ENCODE measurements at regions not wholly inside any gene's neighbourhood (a gene's known extent, or its start where the extent isn't known, plus 50 kb on each side); places are given as distances from the start of the nearest gene placed in this dataset.

GRCh38 chr21:16570856-16571255 is 841.1 kb downstream of the USP25 start:
- peak; percentile 44 for DNase-seq (ENCODE audit: low read depth, low spot score)
- no peak for TF ChIP-seq CTCF (IDR thresholded peaks at IDR 0.05; ENCODE audit: low read depth, low read length)
- no peak overlapping the region for H3K4me3 ChIP-seq (ENCODE audit: low read depth, low read length)
- in situ Hi-C loops (cut with HindIII; ENCODE audit: low sequenced_read_pairs) = no loop called here

- TF ChIP-seq CTCF (IDR thresholded peaks at IDR 0.05; ENCODE audit: low read depth, low read length) = no peak
- in situ Hi-C loops (cut with HindIII; ENCODE audit: low sequenced_read_pairs) = no loop called here
- peak; percentile 27 for DNase-seq (ENCODE audit: low read depth, low spot score)
- H3K4me3 ChIP-seq (ENCODE audit: low read depth, low read length) = no peak overlapping the region
These were observed 841.8 kb downstream of the USP25 start for GRCh38 chr21:16571594-16571993.

GRCh38 chr21:16572032-16572431 is 842.2 kb downstream of the USP25 start:
- in situ Hi-C loops (cut with HindIII; ENCODE audit: low sequenced_read_pairs) = no loop called here
- peak; percentile 63 for DNase-seq (ENCODE audit: low read depth, low spot score)
- no peak overlapping the region for H3K4me3 ChIP-seq (ENCODE audit: low read depth, low read length)
- no peak for TF ChIP-seq CTCF (IDR thresholded peaks at IDR 0.05; ENCODE audit: low read depth, low read length)

- in situ Hi-C loops (cut with HindIII; ENCODE audit: low sequenced_read_pairs) = no loop called here
- no peak overlapping the region for H3K4me3 ChIP-seq (ENCODE audit: low read depth, low read length)
- peak; percentile 65 for DNase-seq (ENCODE audit: low read depth, low spot score)
- no peak for TF ChIP-seq CTCF (IDR thresholded peaks at IDR 0.05; ENCODE audit: low read depth, low read length)
These were observed 843.8 kb downstream of the USP25 start for GRCh38 chr21:16573578-16573977.

- in situ Hi-C loops (cut with HindIII; ENCODE audit: low sequenced_read_pairs) = no loop called here
- TF ChIP-seq CTCF (IDR thresholded peaks at IDR 0.05; ENCODE audit: low read depth, low read length) = no peak
These were observed 848.2 kb downstream of the USP25 start for GRCh38 chr21:16577975-16578374.

GRCh38 chr21:16578912-16579311 is 849.1 kb downstream of the USP25 start:
- in situ Hi-C loops (cut with HindIII; ENCODE audit: low sequenced_read_pairs) = no loop called here
- TF ChIP-seq CTCF (IDR thresholded peaks at IDR 0.05; ENCODE audit: low read depth, low read length) = no peak
- DNase-seq (ENCODE audit: low read depth, low spot score) = peak; percentile 32

More at GRCh38 chr21:16577975-16578374, 848.2 kb downstream of the USP25 start:
- DNase-seq (ENCODE audit: low read depth, low spot score) = no peak
- H3K4me3 ChIP-seq (ENCODE audit: low read depth, low read length) = no peak overlapping the region

GRCh38 chr21:16579538-16579937 is 849.8 kb downstream of the USP25 start:
- H3K4me3 ChIP-seq (ENCODE audit: low read depth, low read length) = no peak overlapping the region
- in situ Hi-C loops (cut with HindIII; ENCODE audit: low sequenced_read_pairs) = no loop called here
- TF ChIP-seq CTCF (IDR thresholded peaks at IDR 0.05; ENCODE audit: low read depth, low read length) = no peak
- peak; percentile 78 for DNase-seq (ENCODE audit: low read depth, low spot score)

More at GRCh38 chr21:16578912-16579311, 849.1 kb downstream of the USP25 start:
- no peak overlapping the region for H3K4me3 ChIP-seq (ENCODE audit: low read depth, low read length)

Measured in astrocyte of the spinal cord (primary cell).